Endodermal cell (in vitro differentiated cells): ENCODE measurements at regions not wholly inside any gene's neighbourhood (a gene's known extent, or its start where the extent isn't known, plus 50 kb on each side); places are given as distances from the start of the nearest gene placed in this dataset.

Experiments used
- DNase-seq: peaks from one replicate; pipeline ENCODE4 v3.0.0-alpha.2; 2017
- H3K27ac ChIP-seq: 2 replicates; pipeline ENCODE4 v1.5.1; 2013; ENCODE audit warnings: mild to moderate bottlenecking, low read depth, low read length, moderate library complexity
- H3K27me3 ChIP-seq: 2 replicates; pipeline ENCODE4 v1.6.1; 2013; ENCODE audit warnings: mild to moderate bottlenecking, low read length, moderate library complexity; ENCODE audit not compliant: insufficient read depth, control insufficient read depth, poor library complexity, severe bottlenecking
- H3K36me3 ChIP-seq: 2 replicates; pipeline ENCODE4 v1.7.0; 2013; ENCODE audit warnings: mild to moderate bottlenecking, low read length, moderate library complexity; ENCODE audit not compliant: control insufficient read depth, insufficient read depth
- H3K4me1 ChIP-seq: one replicate; pipeline ENCODE4 v1.7.0; 2013; ENCODE audit warnings: low read length; ENCODE audit not compliant: control insufficient read depth, insufficient read depth
- H3K4me3 ChIP-seq: 2 replicates; pipeline ENCODE4 v1.5.1; 2013; ENCODE audit warnings: mild to moderate bottlenecking, low read length, moderate library complexity
- H3K9ac ChIP-seq: 2 replicates; pipeline ENCODE4 v1.6.1; 2013; ENCODE audit warnings: mild to moderate bottlenecking, low read length, moderate library complexity; ENCODE audit not compliant: poor library complexity, severe bottlenecking; ENCODE audit errors: extremely low read depth
- H3K9me3 ChIP-seq: 2 replicates; pipeline ENCODE4 v1.6.1; 2013; ENCODE audit warnings: mild to moderate bottlenecking, low read length, moderate library complexity; ENCODE audit not compliant: control insufficient read depth
- H3K27ac Mint-ChIP-seq: 2 replicates; pipeline ENCODE4 v1.8.0; 2020; ENCODE audit warnings: mixed read lengths
- H3K27me3 Mint-ChIP-seq: 2 replicates; pipeline ENCODE4 v1.8.0; 2021; ENCODE audit warnings: mild to moderate bottlenecking, mixed read lengths; ENCODE audit not compliant: insufficient read depth
- H3K36me3 Mint-ChIP-seq: 2 replicates; pipeline ENCODE4 v1.8.0; 2020; ENCODE audit warnings: low read depth, mixed read lengths
- H3K4me1 Mint-ChIP-seq: 2 replicates; pipeline ENCODE4 v1.8.0; 2020; ENCODE audit warnings: mixed read lengths
- H3K4me3 Mint-ChIP-seq: 2 replicates; pipeline ENCODE4 v1.8.0; 2020; ENCODE audit warnings: mild to moderate bottlenecking, moderate library complexity, mixed read lengths
- H3K9me3 Mint-ChIP-seq: 2 replicates; pipeline ENCODE4 v1.8.0; 2020; ENCODE audit warnings: mild to moderate bottlenecking, mixed read lengths
- CTCF ChIP-seq: fragments of 200-600 bp; sonication (generic); conservative IDR thresholded peaks from 2 replicates; pipeline ENCODE4 v1.5.0; 2021; ENCODE audit warnings: antibody characterized with exemption, mild to moderate bottlenecking
- WGBS, 2 experiments: methylation state at CpG; one replicate each; pipeline versions ENCODE4 v1.1.5 to v1.1.7; 2013; ENCODE audit warnings: missing lambda C conversion rate in 2 of 2, mixed read lengths in 1 of 2; ENCODE audit not compliant: insufficient coverage in 1 of 2, insufficient read length in 1 of 2; 5-methylcytosine and 5-hydroxymethylcytosine counted together

- no peak overlapping the region for H3K27ac ChIP-seq
Measured at GRCh38 chr11:70646272-70647049, 248.1 kb downstream of the CTTN start.

GRCh38 chr11:70647188-70648166 is 249.1 kb downstream of the CTTN start:
- Mint-ChIP-seq H3K9me3 (no peaks in the 10 kb centered on the region), H3K27me3 (no peaks in the 10 kb centered on the region), H3K36me3 (no peaks in the 10 kb centered on the region), H3K27ac (no peak overlapping the region), H3K4me3 (no peak overlapping the region), H3K4me1 (peaks cover 7% of the 10 kb centered on the region)
- H3K36me3 ChIP-seq = no peaks in the 10 kb centered on the region
- H3K27ac ChIP-seq = no peak overlapping the region
- H3K9me3 ChIP-seq = no peaks in the 10 kb centered on the region
- H3K9ac ChIP-seq = no peak overlapping the region
- no peak for DNase-seq
- no peaks in the 10 kb centered on the region for H3K27me3 ChIP-seq
- H3K4me3 ChIP-seq = no peak overlapping the region
- TF ChIP-seq CTCF = no peak
- peaks cover 4% of the 10 kb centered on the region for H3K4me1 ChIP-seq
- WGBS, 2 experiments = 63 to 72% methylated on average over 13 to 21 of the region's 21 CpGs

More at GRCh38 chr11:70646272-70647049, 248.1 kb downstream of the CTTN start:
- no peaks in the 10 kb centered on the region for H3K36me3 Mint-ChIP-seq
- no peak for TF ChIP-seq CTCF
- WGBS, 2 experiments = 89 to 92% methylated on average over 6 of the region's 6 CpGs
- H3K27me3 Mint-ChIP-seq = no peaks in the 10 kb centered on the region
- Histone ChIP-seq H3K4me1 (peaks cover 4% of the 10 kb centered on the region), H3K36me3 (no peaks in the 10 kb centered on the region), H3K9me3 (no peaks in the 10 kb centered on the region), H3K4me3 (no peak overlapping the region), H3K9ac (no peak overlapping the region), H3K27me3 (no peaks in the 10 kb centered on the region)
- no peaks in the 10 kb centered on the region for H3K9me3 Mint-ChIP-seq
- H3K27ac Mint-ChIP-seq = no peak overlapping the region
- peaks cover 12% of the 10 kb centered on the region for H3K4me1 Mint-ChIP-seq
- H3K4me3 Mint-ChIP-seq = no peak overlapping the region
- no peak for DNase-seq

- Histone ChIP-seq H3K36me3 (no peaks in the 10 kb centered on the region), H3K27ac (no peak overlapping the region), H3K27me3 (no peaks in the 10 kb centered on the region), H3K9ac (no peak overlapping the region), H3K4me1 (no peaks in the 10 kb centered on the region), H3K9me3 (no peaks in the 10 kb centered on the region), H3K4me3 (no peak overlapping the region)
- Mint-ChIP-seq H3K27ac (no peak overlapping the region), H3K36me3 (no peaks in the 10 kb centered on the region), H3K4me3 (no peak overlapping the region), H3K27me3 (no peaks in the 10 kb centered on the region), H3K4me1 (no peaks in the 10 kb centered on the region), H3K9me3 (no peaks in the 10 kb centered on the region)
- DNase-seq = peak; percentile 96
- TF ChIP-seq CTCF = no peak
- 70 to 73% methylated on average over 4 of the region's 4 CpGs for WGBS, 2 experiments
Measured at GRCh38 chr11:70650075-70650909, 252.0 kb downstream of the CTTN start.
